ENCODE measurements at regions not wholly inside any gene's neighbourhood (a gene's known extent, or its start where the extent isn't known, plus 50 kb on each side); places are given as distances from the start of the nearest gene placed in this dataset.

- no peak for DNase-seq
Measured at GRCh38 chr14:38839694-38840365, 263.2 kb downstream of the SEC23A start.

- DNase-seq: no peak
Measured at GRCh38 chr14:38838979-38839323, 264.1 kb downstream of the SEC23A start.

GRCh38 chr14:38838049-38838978 is 264.7 kb downstream of the SEC23A start:
- no peak for DNase-seq

- no peak for DNase-seq
Measured at GRCh38 chr14:38837343-38838048, 265.5 kb downstream of the SEC23A start.

GRCh38 chr14:38836539-38836938 is 266.5 kb downstream of the SEC23A start:
- DNase-seq: no peak

GRCh38 chr14:38835874-38836273 is 267.2 kb downstream of the SEC23A start:
- DNase-seq: no peak

GRCh38 chr14:38828183-38828827 is 274.7 kb downstream of the SEC23A start:
- DNase-seq: no peak

- DNase-seq: no peak
Measured at GRCh38 chr14:38824706-38825105, 278.3 kb downstream of the SEC23A start.

- DNase-seq: no peak
Measured at GRCh38 chr14:38818555-38818954, 284.5 kb downstream of the SEC23A start.

GRCh38 chr14:38808734-38809455 is 294.1 kb downstream of the SEC23A start:
- DNase-seq: no peak

GRCh38 chr14:38799671-38800070 is 303.4 kb downstream of the SEC23A start:
- no peak for DNase-seq

GRCh38 chr14:38794677-38795076 is 308.4 kb downstream of the SEC23A start:
- no peak for DNase-seq

GRCh38 chr14:38791862-38792261 is 311.2 kb downstream of the SEC23A start:
- DNase-seq: no peak

GRCh38 chr14:38790916-38791315 is 312.1 kb downstream of the SEC23A start:
- DNase-seq: no peak

GRCh38 chr14:38789805-38790204 is 313.2 kb downstream of the SEC23A start:
- no peak for DNase-seq

GRCh38 chr14:38788060-38788459 is 315.0 kb downstream of the SEC23A start:
- DNase-seq: no peak

- no peak for DNase-seq
Measured at GRCh38 chr14:38786921-38787320, 316.1 kb downstream of the SEC23A start.

GRCh38 chr14:38777401-38777800 is 325.6 kb downstream of the SEC23A start:
- DNase-seq: no peak

GRCh38 chr14:38775986-38776385 is 327.0 kb downstream of the SEC23A start:
- no peak for DNase-seq

- DNase-seq: no peak
Measured at GRCh38 chr14:38774162-38774561, 328.9 kb downstream of the SEC23A start.

GRCh38 chr14:38770251-38770650 is 332.8 kb downstream of the SEC23A start:
- DNase-seq: no peak

- no peak for DNase-seq
Measured at GRCh38 chr14:38762845-38763244, 340.2 kb downstream of the SEC23A start.
